ENCODE measurements at regions not wholly inside any gene's neighbourhood (a gene's known extent, or its start where the extent isn't known, plus 50 kb on each side); places are given as distances from the start of the nearest gene placed in this dataset.

GRCh38 chr15:25967116-25967515 is 104.0 kb upstream of the ATP10A start:
- no peak for TF ChIP-seq OSR2 (tag by site-specific recombination; IDR thresholded peaks at IDR 0.05)
- TF ChIP-seq ZNF768 (tag by site-specific recombination; IDR thresholded peaks at IDR 0.05): no peak
- TF ChIP-seq SP2 (tag by site-specific recombination; IDR thresholded peaks at IDR 0.05): no peak
- TF ChIP-seq, protein P1, sequence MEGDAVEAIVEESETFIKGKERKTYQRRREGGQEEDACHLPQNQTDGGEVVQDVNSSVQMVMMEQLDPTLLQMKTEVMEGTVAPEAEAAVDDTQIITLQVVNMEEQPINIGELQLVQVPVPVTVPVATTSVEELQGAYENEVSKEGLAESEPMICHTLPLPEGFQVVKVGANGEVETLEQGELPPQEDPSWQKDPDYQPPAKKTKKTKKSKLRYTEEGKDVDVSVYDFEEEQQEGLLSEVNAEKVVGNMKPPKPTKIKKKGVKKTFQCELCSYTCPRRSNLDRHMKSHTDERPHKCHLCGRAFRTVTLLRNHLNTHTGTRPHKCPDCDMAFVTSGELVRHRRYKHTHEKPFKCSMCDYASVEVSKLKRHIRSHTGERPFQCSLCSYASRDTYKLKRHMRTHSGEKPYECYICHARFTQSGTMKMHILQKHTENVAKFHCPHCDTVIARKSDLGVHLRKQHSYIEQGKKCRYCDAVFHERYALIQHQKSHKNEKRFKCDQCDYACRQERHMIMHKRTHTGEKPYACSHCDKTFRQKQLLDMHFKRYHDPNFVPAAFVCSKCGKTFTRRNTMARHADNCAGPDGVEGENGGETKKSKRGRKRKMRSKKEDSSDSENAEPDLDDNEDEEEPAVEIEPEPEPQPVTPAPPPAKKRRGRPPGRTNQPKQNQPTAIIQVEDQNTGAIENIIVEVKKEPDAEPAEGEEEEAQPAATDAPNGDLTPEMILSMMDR (tag by site-specific recombination; IDR thresholded peaks at IDR 0.05): no peak
- no peak for TF ChIP-seq PBX3 (CRISPR knock-in tag; IDR thresholded peaks at IDR 0.05)

Measured in HEK293 (cell line).